DND-41 (cell line): ENCODE measurements at regions not wholly inside any gene's neighbourhood (a gene's known extent, or its start where the extent isn't known, plus 50 kb on each side); places are given as distances from the start of the nearest gene placed in this dataset.

Source experiments
- ATAC-seq: fragments of 200-7000 bp; cut with Tn5 transposase; 3 replicates; pipeline ENCODE4 v1.9.1; 2021; ENCODE audit warnings: low read depth; ENCODE audit not compliant: insufficient read depth
- DNase-seq: peaks from one replicate; pipeline ENCODE4 v3.0.0-alpha.2; 2020
- H2AFZ ChIP-seq: 2 replicates; pipeline ENCODE4 v1.6.0; 2012; ENCODE audit warnings: low read depth, low read length
- H3K27ac ChIP-seq: 2 replicates; pipeline ENCODE4 v1.5.1; 2012; ENCODE audit warnings: low read length, inconsistent platforms
- H3K27me3 ChIP-seq: fragments of 200-600 bp; sonication (generic); 2 replicates; pipeline ENCODE4 v1.6.0; 2012; ENCODE audit warnings: low read length, mild to moderate bottlenecking, inconsistent platforms; ENCODE audit not compliant: insufficient read depth, poor library complexity
- H3K36me3 ChIP-seq: 2 replicates; pipeline ENCODE4 v1.5.1; 2012; ENCODE audit warnings: low read length, inconsistent platforms; ENCODE audit not compliant: insufficient read depth
- H3K4me1 ChIP-seq: 2 replicates; pipeline ENCODE4 v1.5.1; 2012; ENCODE audit warnings: mild to moderate bottlenecking, low read length; ENCODE audit not compliant: insufficient read depth
- H3K4me2 ChIP-seq: 2 replicates; pipeline ENCODE4 v1.6.0; 2012; ENCODE audit warnings: mild to moderate bottlenecking, moderate library complexity, low read length, inconsistent platforms; ENCODE audit not compliant: insufficient read depth
- H3K4me3 ChIP-seq, 2 experiments: fragments of 200-600 bp in 1 of 2; shearing (Covaris generic) in 1 of 2; 2 replicates each; pipeline ENCODE4 v1.5.1; 2012 to 2016; ENCODE audit warnings: inconsistent platforms in 2 of 2, low read length in 2 of 2, mild to moderate bottlenecking in 2 of 2, low read depth in 1 of 2, moderate library complexity in 1 of 2
- H3K79me2 ChIP-seq: 2 replicates; pipeline ENCODE4 v1.6.0; 2012; ENCODE audit warnings: low read length, inconsistent platforms; ENCODE audit not compliant: insufficient read depth
- H3K9ac ChIP-seq: 2 replicates; pipeline ENCODE4 v1.6.0; 2012; ENCODE audit warnings: low read depth, mild to moderate bottlenecking, inconsistent platforms, low read length, moderate library complexity
- H3K9me3 ChIP-seq: 2 replicates; pipeline ENCODE4 v1.5.1; 2012; ENCODE audit warnings: low read length, moderate library complexity, mild to moderate bottlenecking, inconsistent platforms; ENCODE audit not compliant: insufficient read depth, severe bottlenecking
- H4K20me1 ChIP-seq: 2 replicates; pipeline ENCODE4 v1.6.0; 2012; ENCODE audit warnings: low read length; ENCODE audit not compliant: insufficient read depth
- EZH2 ChIP-seq: IDR thresholded peaks from 3 replicates; pipeline ENCODE4 v1.6.1; 2012; ENCODE audit warnings: borderline replicate concordance, low read depth, mild to moderate bottlenecking, moderate library complexity, low read length, inconsistent platforms; ENCODE audit not compliant: severe bottlenecking
- TF ChIP-seq, protein P1 (sequence below): IDR thresholded peaks from 2 replicates; pipeline ENCODE4 v1.5.1; 2012; ENCODE audit warnings: borderline replicate concordance, low read length, moderate library complexity, mild to moderate bottlenecking; ENCODE audit not compliant: poor library complexity, severe bottlenecking; ENCODE audit errors: extremely low read depth

DNA sequence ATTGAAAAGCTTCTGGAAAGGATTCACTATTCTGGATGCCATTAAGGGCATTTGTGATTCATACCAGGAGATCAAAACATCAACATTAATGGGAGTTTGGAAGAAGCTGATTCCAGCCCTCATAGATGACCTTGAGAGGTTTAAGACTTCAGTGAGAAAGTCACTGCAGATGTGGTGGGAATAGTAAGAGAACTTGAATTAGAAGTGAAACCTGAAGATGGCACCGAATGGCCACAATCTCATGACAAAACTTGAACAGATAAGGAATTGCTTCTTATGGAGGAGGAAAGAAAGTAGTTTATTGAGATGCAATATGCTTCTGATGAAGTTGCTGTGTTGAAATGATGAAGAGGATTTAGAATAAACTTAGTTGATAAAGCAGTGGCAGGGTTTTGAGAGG lies 254.6 kb upstream of the SLC24A2 start:
- H3K4me3 ChIP-seq: peak overlapping the region in 1 of 2 experiments; percentile 15; a peak in 1 of 4 replicates
- H3K9me3 ChIP-seq: no peaks in the 10 kb centered on the region
- H3K4me1 ChIP-seq: peaks cover 33% of the 10 kb centered on the region
- no peak overlapping the region; the same call in 1 of the 2 replicates for H3K9ac ChIP-seq
- H3K4me2 ChIP-seq: peak overlapping the region; percentile 55
- H3K27me3 ChIP-seq: no peaks in the 10 kb centered on the region
- ATAC-seq (peak; percentile 59; the same call in 2 of the 3 replicates), DNase-seq (peak; percentile 20)
- no peaks in the 10 kb centered on the region for H4K20me1 ChIP-seq
- TF ChIP-seq, protein P1, sequence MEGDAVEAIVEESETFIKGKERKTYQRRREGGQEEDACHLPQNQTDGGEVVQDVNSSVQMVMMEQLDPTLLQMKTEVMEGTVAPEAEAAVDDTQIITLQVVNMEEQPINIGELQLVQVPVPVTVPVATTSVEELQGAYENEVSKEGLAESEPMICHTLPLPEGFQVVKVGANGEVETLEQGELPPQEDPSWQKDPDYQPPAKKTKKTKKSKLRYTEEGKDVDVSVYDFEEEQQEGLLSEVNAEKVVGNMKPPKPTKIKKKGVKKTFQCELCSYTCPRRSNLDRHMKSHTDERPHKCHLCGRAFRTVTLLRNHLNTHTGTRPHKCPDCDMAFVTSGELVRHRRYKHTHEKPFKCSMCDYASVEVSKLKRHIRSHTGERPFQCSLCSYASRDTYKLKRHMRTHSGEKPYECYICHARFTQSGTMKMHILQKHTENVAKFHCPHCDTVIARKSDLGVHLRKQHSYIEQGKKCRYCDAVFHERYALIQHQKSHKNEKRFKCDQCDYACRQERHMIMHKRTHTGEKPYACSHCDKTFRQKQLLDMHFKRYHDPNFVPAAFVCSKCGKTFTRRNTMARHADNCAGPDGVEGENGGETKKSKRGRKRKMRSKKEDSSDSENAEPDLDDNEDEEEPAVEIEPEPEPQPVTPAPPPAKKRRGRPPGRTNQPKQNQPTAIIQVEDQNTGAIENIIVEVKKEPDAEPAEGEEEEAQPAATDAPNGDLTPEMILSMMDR: peak; percentile 37
- no peak for TF ChIP-seq EZH2
- peak overlapping the region; percentile 60 for H3K27ac ChIP-seq
- H3K79me2 ChIP-seq: no peaks in the 10 kb centered on the region
- peak overlapping the region; percentile 63 for H2AFZ ChIP-seq
- no peaks in the 10 kb centered on the region for H3K36me3 ChIP-seq

DNA sequence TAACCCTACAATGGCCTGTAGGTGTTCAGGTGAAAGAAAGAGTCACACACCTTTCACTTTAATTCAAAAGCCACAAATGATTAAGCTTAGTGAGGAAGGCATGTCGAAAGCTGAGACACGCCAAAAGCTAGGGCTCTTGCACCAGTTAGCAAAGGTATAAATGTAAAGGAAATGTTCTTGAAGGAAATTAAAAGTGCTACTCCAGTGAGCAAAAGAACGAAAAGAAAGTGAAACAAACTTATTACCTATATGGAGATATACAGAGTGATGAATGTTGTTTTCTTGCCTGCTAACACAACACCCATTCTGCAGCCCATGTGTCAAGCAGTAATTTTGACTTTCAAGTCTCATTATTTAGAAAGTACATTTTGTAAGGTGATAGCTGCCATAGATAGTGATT lies 254.2 kb upstream of the SLC24A2 start:
- Histone ChIP-seq H3K9ac (no peak overlapping the region; the same call in 1 of the 2 replicates), H3K79me2 (no peaks in the 10 kb centered on the region), H3K27me3 (no peaks in the 10 kb centered on the region), H3K4me3 (peak overlapping the region in 1 of 2 experiments; percentile 15; a peak in 1 of 4 replicates), H3K4me2 (peak overlapping the region; percentile 55), H3K36me3 (no peaks in the 10 kb centered on the region), H3K4me1 (peaks cover 33% of the 10 kb centered on the region), H2AFZ (peak overlapping the region; percentile 63), H3K27ac (peak overlapping the region; percentile 60), H3K9me3 (no peaks in the 10 kb centered on the region), H4K20me1 (no peaks in the 10 kb centered on the region)
- no peak for TF ChIP-seq EZH2
- TF ChIP-seq, protein P1: no peak
- DNase-seq (no peak), ATAC-seq (peak; percentile 70)

DNA sequence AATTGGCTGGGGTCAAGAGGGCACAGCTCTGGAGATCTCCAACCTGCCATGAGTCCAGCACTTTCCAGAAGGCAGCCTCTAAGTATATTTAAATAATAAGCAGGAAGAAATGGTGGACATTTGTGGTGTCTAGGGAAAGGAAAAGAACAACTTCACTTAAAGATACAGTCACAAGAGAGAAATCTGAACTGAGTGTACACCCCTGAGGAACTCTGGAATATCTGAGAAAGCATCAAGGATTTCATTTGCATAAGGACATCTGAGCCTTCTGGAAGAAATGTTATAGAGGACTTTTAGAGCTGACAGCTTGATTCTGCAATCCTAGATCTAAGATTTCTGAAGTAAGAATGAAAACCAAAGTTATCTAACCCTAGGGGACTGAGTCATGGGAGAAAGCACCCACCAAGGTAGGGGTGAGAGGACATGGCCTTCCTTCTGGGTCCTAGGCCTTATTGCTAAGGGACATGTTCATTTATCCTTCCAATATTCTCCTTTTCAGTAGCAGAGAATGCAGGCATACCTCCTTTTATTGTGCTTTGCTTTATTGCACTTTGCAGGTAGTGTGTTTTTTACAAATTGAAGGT lies 253.4 kb upstream of the SLC24A2 start:
- H3K4me3 ChIP-seq: no peak overlapping the region
- no peak for TF ChIP-seq EZH2
- TF ChIP-seq, protein P1: no peak
- no peak overlapping the region for H3K4me2 ChIP-seq
- DNase-seq (no peak), ATAC-seq (no peak)
- 0 out of 2 replicates have a peak overlapping the region, but pooled peaks have one; percentile 22 for H3K27ac ChIP-seq
- no peak overlapping the region for H2AFZ ChIP-seq
- no peaks in the 10 kb centered on the region for H3K79me2 ChIP-seq
- no peaks in the 10 kb centered on the region for H3K27me3 ChIP-seq
- H3K9ac ChIP-seq: no peak overlapping the region
- H3K9me3 ChIP-seq: no peaks in the 10 kb centered on the region
- H3K4me1 ChIP-seq: peaks cover 33% of the 10 kb centered on the region
- H4K20me1 ChIP-seq: no peaks in the 10 kb centered on the region
- no peaks in the 10 kb centered on the region for H3K36me3 ChIP-seq
